ENCODE measurements at regions not wholly inside any gene's neighbourhood (a gene's known extent, or its start where the extent isn't known, plus 50 kb on each side); places are given as distances from the start of the nearest gene placed in this dataset.

GRCh38 chr17:53942436-53942835 is 119.7 kb downstream of the KIF2B start:
- peaks cover 0 to 3% (median 0%) of the 10 kb centered on the region in 4 donors for H3K9me3 ChIP-seq
- no peak for DNase-seq
- H3K4me3 ChIP-seq: no peak overlapping the region
- no peaks in the 10 kb centered on the region for H3K4me1 ChIP-seq
- no peaks in the 10 kb centered on the region for H3K36me3 ChIP-seq
- H3K27me3 ChIP-seq: no peaks in the 10 kb centered on the region
- no peak overlapping the region for H3K27ac ChIP-seq
- intact Hi-C loops (cut with DNase I): no loop called here
- 36 to 70% methylated on average over 1 of the region's 1 CpG for WGBS, 2 donors
- no peak for TF ChIP-seq EP300 (IDR thresholded peaks at IDR 0.05)
- no peak for TF ChIP-seq POLR2A (IDR thresholded peaks at IDR 0.05)
- TF ChIP-seq, protein P1, sequence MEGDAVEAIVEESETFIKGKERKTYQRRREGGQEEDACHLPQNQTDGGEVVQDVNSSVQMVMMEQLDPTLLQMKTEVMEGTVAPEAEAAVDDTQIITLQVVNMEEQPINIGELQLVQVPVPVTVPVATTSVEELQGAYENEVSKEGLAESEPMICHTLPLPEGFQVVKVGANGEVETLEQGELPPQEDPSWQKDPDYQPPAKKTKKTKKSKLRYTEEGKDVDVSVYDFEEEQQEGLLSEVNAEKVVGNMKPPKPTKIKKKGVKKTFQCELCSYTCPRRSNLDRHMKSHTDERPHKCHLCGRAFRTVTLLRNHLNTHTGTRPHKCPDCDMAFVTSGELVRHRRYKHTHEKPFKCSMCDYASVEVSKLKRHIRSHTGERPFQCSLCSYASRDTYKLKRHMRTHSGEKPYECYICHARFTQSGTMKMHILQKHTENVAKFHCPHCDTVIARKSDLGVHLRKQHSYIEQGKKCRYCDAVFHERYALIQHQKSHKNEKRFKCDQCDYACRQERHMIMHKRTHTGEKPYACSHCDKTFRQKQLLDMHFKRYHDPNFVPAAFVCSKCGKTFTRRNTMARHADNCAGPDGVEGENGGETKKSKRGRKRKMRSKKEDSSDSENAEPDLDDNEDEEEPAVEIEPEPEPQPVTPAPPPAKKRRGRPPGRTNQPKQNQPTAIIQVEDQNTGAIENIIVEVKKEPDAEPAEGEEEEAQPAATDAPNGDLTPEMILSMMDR (IDR thresholded peaks at IDR 0.05): no peak
- TF ChIP-seq POLR2AphosphoS5 (IDR thresholded peaks at IDR 0.05): no peak

DNA sequence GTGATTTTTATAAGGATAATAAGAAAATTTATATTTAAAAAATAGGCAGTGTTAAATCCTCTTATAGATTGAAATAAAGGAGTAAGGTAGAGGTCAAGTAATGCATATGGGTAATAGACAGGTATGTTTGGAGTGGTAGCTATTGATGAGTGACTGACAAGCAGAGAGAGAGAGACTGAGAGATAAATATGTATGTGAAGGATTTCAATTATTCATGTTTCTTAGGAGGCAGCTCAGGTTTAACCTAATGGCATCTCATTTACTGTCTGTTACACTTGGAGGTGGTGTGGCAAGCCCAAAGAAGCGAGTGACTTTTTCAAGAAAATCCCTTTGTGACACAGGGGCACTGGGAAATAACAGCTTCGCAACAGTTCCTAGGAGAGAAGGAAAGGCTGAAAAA is 120.2 kb downstream of the KIF2B start:
- Histone ChIP-seq H3K4me1 (no peaks in the 10 kb centered on the region), H3K27me3 (no peaks in the 10 kb centered on the region), H3K36me3 (no peaks in the 10 kb centered on the region), H3K4me3 (no peak overlapping the region), H3K9me3 (peaks cover 0 to 3% (median 0%) of the 10 kb centered on the region in 4 donors), H3K27ac (no peak overlapping the region)
- no peak for DNase-seq
- TF ChIP-seq, protein P1 (IDR thresholded peaks at IDR 0.05): no peak
- TF ChIP-seq EP300 (IDR thresholded peaks at IDR 0.05) (no peak), POLR2AphosphoS5 (IDR thresholded peaks at IDR 0.05) (no peak), POLR2A (IDR thresholded peaks at IDR 0.05) (no peak)
- intact Hi-C loops (cut with DNase I): no loop called here
- WGBS, 2 donors: 84 to 86% methylated on average over 2 of the region's 2 CpGs

- intact Hi-C loops (cut with DNase I): no loop called here
- DNase-seq: no peak
- H3K27me3 ChIP-seq: no peaks in the 10 kb centered on the region
- 46 to 69% methylated on average over 1 of the region's 1 CpG for WGBS, 2 donors
- no peak overlapping the region for H3K27ac ChIP-seq
- no peaks in the 10 kb centered on the region for H3K36me3 ChIP-seq
- H3K9me3 ChIP-seq: peaks cover 0 to 3% (median 0%) of the 10 kb centered on the region in 4 donors
- no peaks in the 10 kb centered on the region for H3K4me1 ChIP-seq
- H3K4me3 ChIP-seq: no peak overlapping the region
- TF ChIP-seq POLR2AphosphoS5 (IDR thresholded peaks at IDR 0.05): no peak
Observed at GRCh38 chr17:53948323-53948722, 125.6 kb downstream of the KIF2B start.

DNA sequence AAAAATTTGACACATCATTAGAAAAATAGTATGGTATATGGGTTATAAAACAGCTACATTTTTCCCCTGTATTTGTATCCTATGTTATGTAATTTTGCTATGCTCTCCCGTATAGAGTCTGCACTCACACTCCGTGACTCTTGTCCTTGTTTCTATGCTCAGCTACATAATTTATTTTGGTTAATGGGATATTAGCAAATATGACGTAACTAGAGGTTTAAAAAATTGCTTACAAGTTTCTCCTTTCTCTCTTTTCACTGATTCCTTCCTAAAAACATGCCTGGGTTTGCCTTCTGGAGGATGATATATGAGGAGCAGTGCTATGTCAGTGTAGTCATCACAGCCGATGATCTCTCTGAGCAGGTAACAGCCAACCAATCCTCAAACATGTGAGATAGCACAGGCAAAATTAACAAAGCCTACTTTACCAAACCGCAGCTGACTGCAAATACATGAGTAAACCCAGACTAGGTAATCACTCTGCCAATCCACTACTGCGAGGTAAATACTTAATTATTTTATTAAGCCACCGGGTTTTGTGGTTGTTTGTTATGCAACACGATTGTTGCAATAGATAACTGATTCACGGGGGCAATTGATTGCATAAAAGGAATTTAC is 126.9 kb downstream of the KIF2B start:
- DNase-seq: no peak
- intact Hi-C loops (cut with DNase I): no loop called here

DNA sequence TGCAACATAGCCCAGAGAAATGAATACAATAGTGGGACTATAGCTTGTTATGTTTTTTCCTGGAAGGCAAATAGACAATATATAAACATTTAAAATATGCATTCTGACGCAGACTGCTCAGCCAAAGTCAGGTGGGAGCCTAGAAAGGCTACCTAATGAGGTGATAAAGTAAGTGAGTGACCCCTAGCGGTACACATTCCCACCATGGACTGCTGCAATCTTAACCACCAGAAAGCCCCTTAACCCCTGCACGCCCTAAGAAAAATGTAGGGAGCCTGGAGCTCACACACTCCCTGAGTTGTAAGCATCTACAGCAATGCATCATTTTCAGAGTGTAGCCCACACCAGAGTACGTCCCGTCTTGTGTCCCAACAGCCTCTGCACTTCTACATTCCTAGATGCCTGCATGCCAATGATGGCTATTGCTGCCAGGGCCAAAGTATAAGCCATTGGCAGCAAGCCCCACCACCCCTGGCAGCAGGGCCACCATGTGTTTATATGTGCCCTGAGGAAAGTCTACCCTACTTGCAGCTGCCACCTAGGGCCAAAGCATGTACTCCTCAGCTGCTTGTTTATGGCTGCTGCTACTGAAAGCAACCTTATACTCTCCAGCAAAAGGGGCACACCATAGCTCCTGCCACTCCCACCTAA is 127.6 kb downstream of the KIF2B start:
- H3K4me3 ChIP-seq: no peak overlapping the region
- intact Hi-C loops (cut with DNase I): no loop called here
- H3K4me1 ChIP-seq: no peaks in the 10 kb centered on the region
- WGBS, 2 donors: 63 to 70% methylated on average over 5 of the region's 5 CpGs
- no peaks in the 10 kb centered on the region for H3K36me3 ChIP-seq
- H3K9me3 ChIP-seq: peaks cover 0 to 9% (median 3%) of the 10 kb centered on the region in 4 donors
- no peak overlapping the region for H3K27ac ChIP-seq
- no peaks in the 10 kb centered on the region for H3K27me3 ChIP-seq
- TF ChIP-seq EP300 (IDR thresholded peaks at IDR 0.05): no peak
- no peak for TF ChIP-seq POLR2A (IDR thresholded peaks at IDR 0.05)
- TF ChIP-seq, protein P1 (IDR thresholded peaks at IDR 0.05): no peak
- no peak for TF ChIP-seq POLR2AphosphoS5 (IDR thresholded peaks at IDR 0.05)
- no peak for DNase-seq

More for the DNA sequence above, 126.9 kb downstream of the KIF2B start:
- WGBS, 2 donors: 63 to 70% methylated on average over 9 of the region's 9 CpGs
- Histone ChIP-seq H3K4me3 (no peak overlapping the region), H3K9me3 (peaks cover 0 to 9% (median 3%) of the 10 kb centered on the region in 4 donors), H3K27me3 (no peaks in the 10 kb centered on the region), H3K4me1 (no peaks in the 10 kb centered on the region), H3K36me3 (no peaks in the 10 kb centered on the region), H3K27ac (no peak overlapping the region)
- TF ChIP-seq EP300 (IDR thresholded peaks at IDR 0.05): no peak
- no peak for TF ChIP-seq POLR2A (IDR thresholded peaks at IDR 0.05)
- TF ChIP-seq, protein P1 (IDR thresholded peaks at IDR 0.05): no peak
- no peak for TF ChIP-seq POLR2AphosphoS5 (IDR thresholded peaks at IDR 0.05)
